Neural cell (in vitro differentiated cells): ENCODE measurements at regions not wholly inside any gene's neighbourhood (a gene's known extent, or its start where the extent isn't known, plus 50 kb on each side); places are given as distances from the start of the nearest gene placed in this dataset.

Experiments
- CTCF ChIP-seq: fragments of 450-650 bp; IDR thresholded peaks from 2 replicates; pipeline ENCODE4 v1.5.1; 2014; ENCODE audit warnings: antibody characterized with exemption, mild to moderate bottlenecking, moderate library complexity; ENCODE audit not compliant: poor library complexity, severe bottlenecking
- EP300 ChIP-seq: fragments of 450-650 bp; conservative IDR thresholded peaks from 2 replicates; pipeline ENCODE4 v1.6.1; 2014; ENCODE audit warnings: antibody characterized with exemption, mild to moderate bottlenecking, moderate library complexity; ENCODE audit not compliant: poor library complexity, severe bottlenecking
- EZH2 ChIP-seq: fragments of 200-600, 300-800 bp; shearing (Covaris generic), sonication (generic); IDR thresholded peaks from 2 replicates; pipeline ENCODE4 v1.6.1; 2014; ENCODE audit warnings: antibody characterized with exemption, low read length, borderline replicate concordance, mild to moderate bottlenecking; ENCODE audit not compliant: insufficient read depth, poor library complexity, severe bottlenecking
- REST ChIP-seq: IDR thresholded peaks from 2 replicates; pipeline ENCODE4 v1.6.1; 2012; ENCODE audit warnings: borderline replicate concordance
- TAF1 ChIP-seq: IDR thresholded peaks from 2 replicates; pipeline ENCODE4 v1.6.1; 2012; ENCODE audit warnings: low read depth

- TF ChIP-seq CTCF = no peak
- TF ChIP-seq EZH2 = no peak
- TF ChIP-seq EP300 = no peak
- TF ChIP-seq REST = no peak
- TF ChIP-seq TAF1 = no peak
Measured at GRCh38 chr4:17115583-17115982, 217.1 kb upstream of the LDB2 start.
